ENCODE measurements at regions not wholly inside any gene's neighbourhood (a gene's known extent, or its start where the extent isn't known, plus 50 kb on each side); places are given as distances from the start of the nearest gene placed in this dataset.

- TF ChIP-seq CTCF (conservative IDR thresholded peaks at IDR 0.05; ENCODE audit: low read depth, low read length), result no peak
- no peak for DNase-seq (ENCODE audit: low read depth)
- no peak overlapping the region for H3K4me3 ChIP-seq (ENCODE audit: low read depth, low read length)
Measured at GRCh38 chr4:132276989-132277388, 872.1 kb upstream of the PCDH10 start.

DNA sequence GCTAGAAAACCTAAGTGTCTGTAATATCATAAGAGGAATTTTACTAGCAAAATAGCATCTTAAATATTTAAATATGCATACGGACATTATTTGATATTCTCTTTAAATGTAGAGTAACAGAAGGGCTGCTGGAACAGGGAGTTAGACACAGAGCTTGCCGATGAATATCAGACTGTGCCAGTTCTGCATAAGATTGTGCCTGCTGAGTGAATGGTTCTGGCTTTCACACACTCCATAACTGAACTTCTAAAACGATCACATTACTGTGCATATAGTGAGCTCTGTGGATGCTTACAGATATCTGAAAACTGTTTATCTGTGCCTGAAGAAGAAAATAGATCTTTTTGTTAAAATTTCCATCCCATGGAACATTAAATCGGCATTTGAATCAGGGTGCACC, 867.4 kb upstream of the PCDH10 start:
- H3K4me3 ChIP-seq (ENCODE audit: low read depth, low read length), result no peak overlapping the region
- DNase-seq (ENCODE audit: low read depth), result no peak
- TF ChIP-seq CTCF (conservative IDR thresholded peaks at IDR 0.05; ENCODE audit: low read depth, low read length), result no peak

DNA sequence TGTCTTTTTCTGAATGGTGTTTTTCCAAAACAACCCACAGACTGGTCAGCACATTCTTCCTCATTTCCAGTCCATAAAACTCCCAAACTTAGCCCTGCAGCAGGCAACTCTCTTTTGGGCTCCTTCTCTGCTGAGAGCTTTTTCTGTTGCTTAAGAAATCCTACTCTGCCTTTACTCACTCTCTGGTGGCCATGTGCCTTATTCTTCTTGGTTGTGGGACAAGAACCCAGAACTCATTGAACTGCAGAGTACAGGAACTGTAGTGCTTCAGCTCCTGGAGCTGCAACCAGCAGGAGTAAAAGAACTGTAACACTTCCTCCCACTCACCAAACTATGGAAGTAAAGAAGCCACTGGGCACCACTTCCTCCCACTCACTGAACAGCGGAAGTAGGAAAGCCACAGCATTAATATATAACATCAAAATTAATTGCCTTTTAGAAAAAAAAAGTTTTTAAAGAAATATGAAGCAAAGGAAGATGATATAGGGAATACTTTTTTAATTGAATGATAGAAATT, 864.1 kb upstream of the PCDH10 start:
- no peak for TF ChIP-seq CTCF (conservative IDR thresholded peaks at IDR 0.05; ENCODE audit: low read depth, low read length)
- H3K4me3 ChIP-seq (ENCODE audit: low read depth, low read length), result no peak overlapping the region
- no peak for DNase-seq (ENCODE audit: low read depth)

DNA sequence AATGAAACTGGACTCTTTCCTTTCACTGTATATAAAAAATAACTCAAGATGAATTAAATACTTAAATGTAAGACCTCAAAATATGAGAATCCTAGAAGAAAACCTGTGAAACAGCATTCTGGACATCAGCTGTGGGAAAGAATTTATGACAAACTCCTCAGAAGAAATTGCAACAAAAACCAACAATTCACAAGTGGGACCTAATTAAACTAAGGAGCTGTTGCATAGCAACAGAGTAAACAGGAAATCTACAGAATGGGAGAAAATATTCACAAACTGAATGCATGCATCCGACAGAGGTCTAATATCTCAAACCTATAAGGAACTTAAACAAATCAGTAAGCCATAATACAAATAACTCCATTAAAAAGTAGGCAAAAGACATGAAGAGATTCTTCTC, 851.7 kb upstream of the PCDH10 start:
- DNase-seq (ENCODE audit: low read depth), result peak; percentile 26
- TF ChIP-seq CTCF (conservative IDR thresholded peaks at IDR 0.05; ENCODE audit: low read depth, low read length), result no peak

DNA sequence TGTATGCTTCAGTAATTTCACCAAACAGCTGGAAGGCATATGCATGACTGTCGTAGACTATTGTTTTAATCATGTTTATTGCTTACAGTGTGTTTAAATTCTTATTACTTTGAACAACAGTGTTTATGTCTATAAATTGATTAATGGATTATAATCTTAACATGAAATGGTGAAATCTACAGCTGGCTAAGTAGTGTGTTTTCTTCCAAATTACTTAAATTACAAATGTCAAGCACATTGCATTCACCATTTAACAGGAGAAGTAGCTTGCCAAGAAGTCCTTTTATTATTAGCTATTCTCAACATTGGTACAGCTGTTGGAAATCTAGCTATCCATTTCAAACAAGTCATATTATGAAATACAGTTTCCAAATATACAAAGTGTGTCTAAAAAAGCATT, 849.3 kb upstream of the PCDH10 start:
- no peak for DNase-seq (ENCODE audit: low read depth)
- no peak overlapping the region for H3K4me3 ChIP-seq (ENCODE audit: low read depth, low read length)
- no peak for TF ChIP-seq CTCF (conservative IDR thresholded peaks at IDR 0.05; ENCODE audit: low read depth, low read length)

More for the DNA sequence above, 851.7 kb upstream of the PCDH10 start:
- no peak overlapping the region for H3K4me3 ChIP-seq (ENCODE audit: low read depth, low read length)

GRCh38 chr4:132312521-132312920, 836.6 kb upstream of the PCDH10 start:
- TF ChIP-seq CTCF (conservative IDR thresholded peaks at IDR 0.05; ENCODE audit: low read depth, low read length), result no peak
- no peak overlapping the region for H3K4me3 ChIP-seq (ENCODE audit: low read depth, low read length)
- no peak for DNase-seq (ENCODE audit: low read depth)

DNA sequence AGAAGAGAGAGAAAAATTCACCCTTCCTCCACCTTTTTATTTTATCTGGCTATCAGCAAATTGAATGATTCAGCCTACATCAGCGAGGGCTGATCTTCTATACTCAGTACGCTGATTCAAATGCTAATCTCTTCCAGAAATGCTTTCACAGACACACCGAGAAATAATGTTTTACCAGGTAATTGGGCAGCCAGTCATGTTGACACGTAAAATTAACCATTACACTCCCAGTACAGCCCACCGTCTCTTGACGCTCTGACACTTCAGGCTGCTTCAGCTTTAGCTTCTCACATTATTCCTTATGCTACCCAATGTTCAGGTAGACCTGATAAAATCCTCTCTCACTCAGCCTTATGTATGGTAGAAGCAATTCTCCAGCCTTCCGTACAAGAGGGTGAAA, 835.2 kb upstream of the PCDH10 start:
- no peak for TF ChIP-seq CTCF (conservative IDR thresholded peaks at IDR 0.05; ENCODE audit: low read depth, low read length)
- no peak for DNase-seq (ENCODE audit: low read depth)
- H3K4me3 ChIP-seq (ENCODE audit: low read depth, low read length), result no peak overlapping the region

Measured in choroid plexus epithelial cell (primary cell).